HG02852 (cell line): ENCODE measurements at regions not wholly inside any gene's neighbourhood (a gene's known extent, or its start where the extent isn't known, plus 50 kb on each side); places are given as distances from the start of the nearest gene placed in this dataset.

ENCODE experiments used
- ATAC-seq: cut with Tn5 transposase; IDR thresholded peaks from one replicate; pipeline ENCODE4 v1.9.1; 2021; ENCODE audit warnings: mild to moderate bottlenecking, moderate library complexity; ENCODE audit not compliant: unreplicated experiment

GRCh38 chr18:68262690-68263294 lies 452.1 kb downstream of the TMX3 start:
- ATAC-seq = no peak

- ATAC-seq = no peak
Observed at GRCh38 chr18:68256418-68257067, 458.4 kb downstream of the TMX3 start.

DNA sequence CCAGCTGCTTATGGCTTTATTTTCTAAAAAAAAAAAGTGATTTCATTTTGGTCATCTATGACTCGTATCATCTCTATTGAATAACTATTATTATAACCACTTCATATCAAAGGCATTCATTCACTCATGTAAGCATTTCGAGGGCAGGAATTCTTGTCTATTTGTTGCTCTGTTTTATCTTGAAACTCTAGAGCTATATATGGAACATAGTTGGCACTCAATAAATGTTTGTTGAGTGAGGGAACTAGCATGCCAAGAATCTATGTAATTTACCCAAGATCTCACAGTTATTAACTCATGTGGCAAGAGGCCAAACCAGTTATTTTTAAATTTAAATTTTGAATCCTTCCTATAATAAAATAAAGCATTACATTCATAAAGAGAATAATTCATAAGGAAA lies 470.1 kb downstream of the TMX3 start:
- ATAC-seq = no peak

DNA sequence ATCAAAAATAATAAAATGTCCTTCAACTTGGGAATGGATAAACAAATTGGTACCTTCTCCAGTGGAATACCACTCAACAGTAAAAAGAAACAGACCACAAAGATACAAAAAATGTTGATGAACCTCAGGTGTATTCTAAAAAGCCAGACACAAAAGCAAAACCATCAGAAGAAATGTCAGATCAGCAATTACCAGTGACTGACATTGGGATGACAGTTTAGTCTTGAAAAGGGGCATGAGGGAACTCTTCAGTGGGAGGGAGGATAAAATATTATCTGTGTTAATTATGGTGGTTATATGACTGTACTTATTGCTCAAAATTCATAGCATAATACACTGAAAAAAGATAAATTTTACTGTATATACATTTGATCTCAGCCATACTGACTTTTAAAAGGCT lies 473.0 kb downstream of the TMX3 start:
- ATAC-seq = no peak

- no peak for ATAC-seq
Observed at GRCh38 chr18:68234676-68235075, 480.2 kb downstream of the TMX3 start.

DNA sequence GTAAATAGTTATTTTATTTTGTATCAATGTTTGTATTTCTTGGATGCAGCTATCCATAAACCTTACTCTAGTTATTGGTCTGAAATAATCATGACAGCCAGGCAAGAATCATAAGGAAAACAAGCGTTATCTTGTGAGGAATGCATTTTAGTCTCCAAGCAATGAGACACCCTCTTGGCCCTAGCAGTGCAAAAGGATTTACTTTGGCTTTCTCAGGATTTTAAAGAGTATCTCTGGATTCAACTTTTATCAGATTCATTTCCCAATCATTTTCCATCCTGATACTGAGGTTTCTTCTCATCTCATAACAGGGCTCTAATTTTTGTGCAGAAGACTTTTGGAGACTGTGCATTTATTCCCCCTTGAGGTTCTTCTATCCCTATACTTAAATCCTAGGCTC lies 480.8 kb downstream of the TMX3 start:
- ATAC-seq = no peak

DNA sequence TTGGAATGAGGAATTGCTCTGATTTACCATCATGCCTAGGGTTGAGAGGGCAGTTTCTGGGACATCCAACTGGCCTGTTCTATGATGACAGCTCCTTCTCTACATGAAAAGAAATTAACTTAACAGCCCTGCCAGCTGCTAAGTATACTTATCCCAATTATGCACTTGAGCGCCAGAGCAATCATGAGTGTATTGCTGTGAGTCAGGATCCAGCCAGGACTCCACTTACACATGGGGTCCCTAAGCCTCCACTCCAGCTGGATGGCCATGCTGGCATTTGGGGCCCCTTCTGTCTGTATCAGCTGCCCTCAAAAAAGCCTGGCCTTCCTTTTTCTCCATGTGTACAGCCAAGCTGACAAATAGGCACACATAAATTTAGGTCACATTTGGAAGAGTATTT lies 481.9 kb downstream of the TMX3 start:
- ATAC-seq = no peak

GRCh38 chr18:68229351-68229750 lies 485.6 kb downstream of the TMX3 start:
- ATAC-seq = no peak

DNA sequence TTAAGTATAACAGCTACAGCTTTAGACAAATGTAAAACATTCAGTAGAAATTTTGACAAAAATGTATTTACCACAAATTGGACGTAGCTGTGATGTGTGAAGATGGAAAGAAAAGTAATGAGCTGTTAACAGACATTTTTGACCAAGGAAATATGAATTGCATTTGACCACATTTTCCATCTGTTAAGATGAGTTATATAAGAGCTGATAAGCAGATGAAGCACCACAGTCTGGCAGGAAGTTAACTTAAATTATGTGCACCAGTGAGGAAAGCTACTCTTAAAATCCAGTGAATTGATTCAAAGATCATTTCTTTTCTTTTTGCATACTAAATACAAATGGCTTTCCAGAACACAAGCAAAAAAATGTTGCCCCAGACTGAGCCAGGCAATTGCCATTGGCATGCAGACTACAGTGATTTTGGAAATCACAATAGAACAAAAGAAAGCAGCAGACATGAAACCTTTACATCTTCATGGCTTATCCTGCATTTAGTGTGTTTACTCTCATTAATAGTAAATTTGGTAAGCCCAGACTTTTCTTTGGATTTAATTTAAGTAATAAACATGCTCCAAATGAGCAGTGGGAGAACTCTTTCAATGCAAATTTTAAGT lies 493.7 kb downstream of the TMX3 start:
- ATAC-seq = no peak

- no peak for ATAC-seq
Observed at GRCh38 chr18:68220458-68220857, 494.4 kb downstream of the TMX3 start.

GRCh38 chr18:68219872-68220271 lies 495.0 kb downstream of the TMX3 start:
- ATAC-seq = no peak

GRCh38 chr18:68219274-68219673 lies 495.6 kb downstream of the TMX3 start:
- no peak for ATAC-seq

GRCh38 chr18:68215931-68216330 lies 499.0 kb downstream of the TMX3 start:
- ATAC-seq = no peak

GRCh38 chr18:68186039-68186438 lies 528.9 kb downstream of the TMX3 start:
- ATAC-seq = no peak

GRCh38 chr18:68181956-68182355 lies 533.0 kb downstream of the TMX3 start:
- ATAC-seq = no peak

DNA sequence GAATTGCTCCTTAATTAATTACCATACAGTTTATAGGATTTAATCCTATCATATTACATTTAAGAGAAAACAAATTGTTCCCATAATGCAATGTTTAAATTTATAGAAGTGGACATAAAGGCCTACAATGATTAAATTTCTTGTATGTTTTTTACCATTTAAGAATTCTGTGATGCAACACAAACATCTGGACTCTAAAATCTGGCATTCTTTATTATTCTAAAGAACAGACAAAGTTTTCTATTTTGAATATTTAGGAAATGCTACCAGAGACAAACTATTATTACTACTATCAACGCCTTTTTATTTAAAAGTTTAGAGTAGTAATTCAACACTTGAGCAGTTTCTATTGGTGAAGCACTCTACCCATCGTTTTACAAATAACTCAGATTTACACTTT lies 535.1 kb downstream of the TMX3 start:
- no peak for ATAC-seq

DNA sequence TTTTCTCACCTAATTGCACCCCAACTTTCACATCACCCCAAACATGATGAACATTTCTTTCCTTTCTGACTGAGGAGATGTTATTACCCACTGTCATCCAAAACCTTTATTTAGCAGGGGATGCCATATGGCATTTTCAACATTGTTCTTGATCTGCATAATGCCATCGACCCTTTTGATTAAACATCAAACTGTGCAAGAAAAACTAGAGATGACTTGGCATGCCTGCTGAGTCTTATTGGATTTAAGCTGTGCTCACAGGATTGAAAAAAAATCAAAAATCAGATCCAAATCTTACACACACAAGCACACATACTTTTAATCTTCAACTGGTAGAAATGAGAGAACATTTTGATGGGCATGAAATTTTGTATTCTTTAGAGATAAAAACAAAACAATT lies 536.0 kb downstream of the TMX3 start:
- ATAC-seq = no peak

GRCh38 chr18:68177807-68178702 lies 536.9 kb downstream of the TMX3 start:
- ATAC-seq = no peak

- no peak for ATAC-seq
Observed at GRCh38 chr18:68176901-68177300, 538.0 kb downstream of the TMX3 start.

DNA sequence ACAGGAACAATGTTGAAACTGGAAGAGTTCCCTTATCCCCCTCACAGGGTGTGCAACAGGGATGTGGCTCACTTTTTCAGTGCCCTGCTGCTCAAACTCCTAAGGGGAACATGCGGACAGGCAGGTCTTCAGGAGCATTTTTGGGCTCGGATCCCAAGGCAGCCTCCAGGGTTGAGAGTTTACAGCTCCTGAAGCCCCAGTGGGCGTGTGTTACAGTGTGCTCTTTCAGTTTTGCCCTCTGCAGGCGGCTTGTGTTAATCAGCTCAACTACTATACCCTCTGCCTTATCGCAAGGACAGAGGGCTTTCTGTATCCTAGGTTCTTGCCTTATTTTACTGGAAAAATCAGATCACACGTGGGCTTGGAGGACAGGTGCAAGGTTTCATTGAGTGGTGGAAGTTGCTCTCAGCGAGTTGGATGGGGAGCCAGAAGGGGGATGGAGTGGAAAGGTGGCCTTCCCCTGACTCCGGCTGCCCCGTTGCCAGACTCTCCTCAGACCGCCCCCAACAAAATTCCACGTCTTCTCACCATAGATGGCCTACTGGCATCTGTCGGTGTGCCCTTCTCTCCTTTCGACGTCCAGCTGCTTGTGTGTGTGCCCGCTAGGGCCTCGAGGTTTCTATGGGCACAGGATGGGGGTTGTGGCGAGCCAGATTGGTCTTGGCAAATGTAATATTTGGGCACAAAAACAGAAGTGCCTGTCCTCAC lies 541.9 kb downstream of the TMX3 start:
- ATAC-seq = no peak

DNA sequence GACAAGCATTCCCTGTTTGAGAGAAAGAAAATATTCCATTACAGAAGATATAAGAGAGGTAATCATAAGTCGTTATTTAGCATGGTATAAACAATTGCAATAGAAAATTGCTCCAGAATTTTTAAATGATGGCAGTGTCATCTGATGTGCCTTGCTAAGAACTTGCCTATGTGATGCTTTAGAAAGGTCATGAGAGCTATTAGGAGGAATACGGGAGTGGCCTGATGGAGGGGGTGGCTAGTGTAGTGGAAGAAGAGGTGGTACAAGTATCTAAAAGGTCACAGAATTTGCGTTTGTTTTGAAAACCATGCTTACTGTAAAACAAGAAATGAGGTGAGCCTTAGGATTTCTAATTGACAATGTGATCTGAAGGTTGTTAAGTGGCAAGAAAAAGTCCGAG lies 550.0 kb downstream of the TMX3 start:
- ATAC-seq = no peak
